ENCODE measurements at regions not wholly inside any gene's neighbourhood (a gene's known extent, or its start where the extent isn't known, plus 50 kb on each side); places are given as distances from the start of the nearest gene placed in this dataset.
"Not testable (repeated sequence)": the region's sequence is repeated elsewhere in the genome, so short reads cannot be mapped to it uniquely, and the experiment has no call there.

GRCh38 chr3:102688556-102688930 lies 253.7 kb downstream of the ZPLD1 start:
- no peak for DNase-seq

GRCh38 chr3:102691507-102691906 lies 256.7 kb downstream of the ZPLD1 start:
- DNase-seq: no peak

GRCh38 chr3:102699104-102699818 lies 264.4 kb downstream of the ZPLD1 start:
- DNase-seq: no peak

DNA sequence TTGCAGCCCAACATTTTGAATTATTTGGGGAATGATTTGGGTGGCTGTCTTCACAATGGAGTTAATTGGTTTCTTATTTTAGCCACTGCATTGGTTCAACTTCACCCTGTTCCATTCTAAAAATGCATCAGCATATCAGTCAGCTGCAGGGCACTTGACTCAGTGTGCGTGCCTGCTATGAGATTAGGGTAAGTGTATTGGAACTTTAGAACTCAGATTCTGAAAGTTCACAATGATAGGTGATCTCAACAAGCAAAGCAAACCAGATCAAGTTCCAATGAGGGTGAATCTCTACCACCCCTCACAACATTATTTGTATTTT lies 265.0 kb downstream of the ZPLD1 start:
- DNase-seq: no peak

DNA sequence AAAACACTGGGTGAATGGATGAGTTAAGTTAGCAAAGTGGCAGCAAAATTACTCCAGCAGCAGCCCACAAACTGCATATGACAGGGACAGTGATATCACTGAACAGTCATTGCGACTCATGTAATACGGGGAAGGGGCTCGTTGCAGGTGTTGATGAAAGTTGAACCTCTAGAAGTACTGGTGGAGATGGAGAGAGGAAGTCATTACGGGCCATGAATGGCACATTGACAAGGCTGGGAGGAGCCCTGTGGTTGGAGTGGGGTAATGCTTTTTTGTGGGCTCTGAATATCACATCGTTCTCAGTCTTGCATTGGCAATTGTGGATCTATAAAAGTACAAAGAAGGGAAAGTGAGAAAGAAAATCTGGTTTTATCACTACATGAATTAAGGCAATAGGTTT lies 278.1 kb downstream of the ZPLD1 start:
- no peak for DNase-seq

- DNase-seq: no peak
These were observed 279.8 kb downstream of the ZPLD1 start for GRCh38 chr3:102714567-102714966.

GRCh38 chr3:102715030-102715697 lies 280.3 kb downstream of the ZPLD1 start:
- no peak for DNase-seq

DNA sequence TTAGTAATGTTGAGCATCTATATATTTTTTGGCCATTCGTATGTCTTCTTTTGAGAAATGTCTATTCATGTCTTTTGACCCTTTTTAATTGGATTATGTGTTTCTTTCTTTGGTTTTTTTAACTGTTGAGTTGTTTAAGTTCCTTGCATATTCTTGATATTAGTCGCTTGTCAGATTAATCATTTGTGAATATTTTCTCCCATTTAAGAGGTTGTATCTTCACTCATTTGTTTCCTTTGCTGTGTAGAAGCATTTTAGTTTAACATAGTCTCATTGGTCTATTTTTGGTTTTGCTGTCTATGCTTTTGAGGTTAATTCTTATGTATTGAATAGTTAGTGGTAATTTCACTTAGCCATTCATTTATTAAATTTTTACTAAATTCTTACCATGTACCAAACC lies 283.8 kb downstream of the ZPLD1 start:
- DNase-seq: no peak

GRCh38 chr3:102722317-102722716 lies 287.5 kb downstream of the ZPLD1 start:
- no peak for DNase-seq

GRCh38 chr3:102727340-102727739 lies 292.5 kb downstream of the ZPLD1 start:
- DNase-seq: no peak

GRCh38 chr3:102732581-102732980 lies 297.8 kb downstream of the ZPLD1 start:
- DNase-seq: not testable (repeated sequence)

GRCh38 chr3:102733791-102734563 lies 299.2 kb downstream of the ZPLD1 start:
- no peak for DNase-seq

DNA sequence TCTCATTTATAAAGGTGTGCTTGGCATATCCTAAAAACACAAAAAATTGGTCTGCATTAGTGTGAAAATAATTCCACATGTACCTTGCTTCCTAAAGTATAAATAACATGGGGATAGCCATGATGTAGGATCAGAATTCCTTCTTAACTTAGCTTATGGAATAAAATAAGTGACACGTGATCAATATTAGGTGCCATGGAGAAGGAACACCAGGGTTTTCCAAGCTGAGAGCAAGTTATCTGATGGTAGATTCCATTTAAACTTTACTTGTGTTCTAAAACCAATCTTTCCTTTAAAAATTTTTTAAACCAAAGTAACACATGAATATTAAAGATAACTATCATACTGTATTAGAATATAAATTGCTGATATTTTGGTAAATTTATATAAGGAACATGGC lies 300.5 kb downstream of the ZPLD1 start:
- no peak for DNase-seq

DNA sequence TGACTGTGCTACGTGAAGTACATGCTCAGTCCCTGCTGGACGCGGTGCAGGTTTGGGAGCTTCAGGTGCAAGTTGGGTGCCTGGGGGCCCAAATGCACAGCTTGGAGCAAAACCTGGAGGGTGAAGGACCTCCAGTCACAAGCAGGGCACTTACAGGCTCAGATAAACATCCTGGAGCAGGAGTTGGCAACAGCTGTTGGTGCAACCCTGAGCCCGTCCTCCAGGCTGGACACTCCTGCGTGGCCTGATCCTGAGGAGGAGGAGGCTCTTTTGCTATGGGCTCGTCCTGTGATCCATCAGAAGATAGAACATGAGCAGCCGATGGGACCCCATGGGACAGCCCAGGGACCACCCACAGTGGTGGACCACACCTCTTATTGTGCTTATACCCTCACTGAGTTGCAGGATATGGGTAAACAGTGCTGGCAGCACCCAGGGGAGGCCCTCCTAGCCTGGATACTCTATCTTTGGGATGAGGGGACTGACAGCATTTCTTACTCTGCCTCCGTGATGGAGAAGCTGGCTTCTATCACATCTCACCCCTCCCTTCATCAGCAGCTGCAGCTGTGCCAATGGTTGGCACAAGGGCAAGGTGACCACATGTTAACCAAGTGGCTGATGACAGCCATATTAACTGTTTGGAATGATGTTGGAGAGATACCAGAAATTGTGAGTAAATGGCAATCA lies 301.6 kb downstream of the ZPLD1 start:
- no peak for DNase-seq

GRCh38 chr3:102736975-102737304 lies 302.1 kb downstream of the ZPLD1 start:
- no peak for DNase-seq

- DNase-seq: no peak
These were observed 302.5 kb downstream of the ZPLD1 start for GRCh38 chr3:102737353-102737752.

DNA sequence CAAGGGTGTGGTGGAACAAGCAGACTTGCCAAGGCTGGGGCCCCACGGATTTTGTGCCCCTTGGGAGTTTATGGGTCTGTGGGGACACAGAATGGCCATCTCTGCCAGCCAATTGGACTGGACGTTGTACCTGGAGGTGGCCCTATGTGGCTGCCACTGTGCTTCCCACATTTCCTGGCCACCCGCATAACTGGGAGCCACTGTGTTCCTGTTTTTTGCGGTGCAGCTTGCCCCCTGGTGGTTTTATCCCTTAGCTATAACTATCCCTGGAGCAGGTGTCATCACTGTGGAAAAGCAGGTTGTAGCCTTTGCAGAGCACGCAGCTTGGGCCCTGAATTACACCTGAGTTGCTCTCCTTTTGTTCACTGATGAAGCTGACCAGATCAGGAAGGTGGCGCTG lies 306.3 kb downstream of the ZPLD1 start:
- DNase-seq: no peak

GRCh38 chr3:102741694-102742093 lies 306.9 kb downstream of the ZPLD1 start:
- DNase-seq: no peak

GRCh38 chr3:102745881-102746280 lies 311.1 kb downstream of the ZPLD1 start:
- no peak for DNase-seq

GRCh38 chr3:102747611-102748010 lies 312.8 kb downstream of the ZPLD1 start:
- DNase-seq: no peak

DNA sequence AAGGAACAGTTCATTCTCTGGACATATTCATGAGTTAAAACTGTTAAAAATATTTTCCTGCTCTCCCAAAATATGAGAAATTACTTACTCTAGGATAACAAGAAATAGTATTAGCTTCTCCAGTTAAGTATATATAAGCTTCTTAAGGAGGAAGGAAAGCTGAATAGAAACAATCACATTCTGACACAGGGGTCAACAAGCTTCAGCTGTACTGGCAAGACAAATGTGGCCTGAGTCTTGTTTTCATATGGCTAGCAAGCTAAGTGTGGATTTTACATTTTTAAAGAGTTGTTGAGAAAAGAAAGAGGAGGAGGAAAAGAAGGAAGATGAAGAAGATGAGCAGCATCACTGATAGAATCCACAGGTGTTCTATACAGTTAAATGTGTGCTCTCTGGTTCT lies 313.8 kb downstream of the ZPLD1 start:
- DNase-seq: no peak

GRCh38 chr3:102750322-102750721 lies 315.5 kb downstream of the ZPLD1 start:
- DNase-seq: no peak

- DNase-seq: no peak
These were observed 319.1 kb downstream of the ZPLD1 start for GRCh38 chr3:102753901-102754300.

GRCh38 chr3:102756706-102757105 lies 321.9 kb downstream of the ZPLD1 start:
- no peak for DNase-seq
